Esophagus muscularis mucosa (tissue), 4 donors: ENCODE measurements at regions not wholly inside any gene's neighbourhood (a gene's known extent, or its start where the extent isn't known, plus 50 kb on each side); places are given as distances from the start of the nearest gene placed in this dataset.

Source experiments
- CTCF ChIP-seq, 3 experiments: fragments of 200-600 bp in 2 of 3; fragments of 450-650 bp in 1 of 3; sonication (generic) in 2 of 3; IDR thresholded peaks; one replicate each; pipeline ENCODE4 v1.5.1; 2017 to 2019; ENCODE audit warnings: antibody characterized with exemption in 3 of 3, mild to moderate bottlenecking in 2 of 3, moderate library complexity in 1 of 3
- EP300 ChIP-seq: sonication (generic); formaldehyde crosslinking; IDR thresholded peaks from one replicate; pipeline ENCODE4 v1.6.1; 2017; ENCODE audit warnings: antibody characterized with exemption
- POLR2A ChIP-seq: fragments of 450-650 bp; IDR thresholded peaks from one replicate; pipeline ENCODE4 v1.6.1; 2017; ENCODE audit warnings: antibody characterized with exemption, moderate library complexity, mild to moderate bottlenecking, low read depth
- POLR2AphosphoS5 ChIP-seq, 2 donors: sonication (generic); formaldehyde crosslinking; IDR thresholded peaks; one replicate each; pipeline ENCODE4 v1.6.1; 2017; ENCODE audit warnings: antibody characterized with exemption in 2 of 2

GRCh38 chr7:36023033-36023560 is 130.0 kb upstream of the EEPD1 start:
- no peak for TF ChIP-seq CTCF (IDR thresholded peaks at IDR 0.05)
- TF ChIP-seq POLR2AphosphoS5 (IDR thresholded peaks at IDR 0.05): no peak
- no peak for TF ChIP-seq POLR2A
- TF ChIP-seq EP300: no peak
